ENCODE measurements at regions not wholly inside any gene's neighbourhood (a gene's known extent, or its start where the extent isn't known, plus 50 kb on each side); places are given as distances from the start of the nearest gene placed in this dataset.

GRCh38 chr4:177860171-177860570, 417.9 kb upstream of the AGA start:
- no peak for DNase-seq (ENCODE audit: extremely low read depth, low read depth)
- TF ChIP-seq, protein P1, sequence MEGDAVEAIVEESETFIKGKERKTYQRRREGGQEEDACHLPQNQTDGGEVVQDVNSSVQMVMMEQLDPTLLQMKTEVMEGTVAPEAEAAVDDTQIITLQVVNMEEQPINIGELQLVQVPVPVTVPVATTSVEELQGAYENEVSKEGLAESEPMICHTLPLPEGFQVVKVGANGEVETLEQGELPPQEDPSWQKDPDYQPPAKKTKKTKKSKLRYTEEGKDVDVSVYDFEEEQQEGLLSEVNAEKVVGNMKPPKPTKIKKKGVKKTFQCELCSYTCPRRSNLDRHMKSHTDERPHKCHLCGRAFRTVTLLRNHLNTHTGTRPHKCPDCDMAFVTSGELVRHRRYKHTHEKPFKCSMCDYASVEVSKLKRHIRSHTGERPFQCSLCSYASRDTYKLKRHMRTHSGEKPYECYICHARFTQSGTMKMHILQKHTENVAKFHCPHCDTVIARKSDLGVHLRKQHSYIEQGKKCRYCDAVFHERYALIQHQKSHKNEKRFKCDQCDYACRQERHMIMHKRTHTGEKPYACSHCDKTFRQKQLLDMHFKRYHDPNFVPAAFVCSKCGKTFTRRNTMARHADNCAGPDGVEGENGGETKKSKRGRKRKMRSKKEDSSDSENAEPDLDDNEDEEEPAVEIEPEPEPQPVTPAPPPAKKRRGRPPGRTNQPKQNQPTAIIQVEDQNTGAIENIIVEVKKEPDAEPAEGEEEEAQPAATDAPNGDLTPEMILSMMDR (IDR thresholded peaks at IDR 0.05; ENCODE audit: low read depth, low read length), result no peak

- TF ChIP-seq, protein P1 (IDR thresholded peaks at IDR 0.05; ENCODE audit: low read depth, low read length), result no peak
- DNase-seq (ENCODE audit: extremely low read depth, low read depth), result no peak
Observed at GRCh38 chr4:177861551-177862094, 419.4 kb upstream of the AGA start.

- TF ChIP-seq, protein P1 (IDR thresholded peaks at IDR 0.05; ENCODE audit: low read depth, low read length), result no peak
- no peak for DNase-seq (ENCODE audit: extremely low read depth, low read depth)
Observed at GRCh38 chr4:177862541-177863176, 420.4 kb upstream of the AGA start.

DNA sequence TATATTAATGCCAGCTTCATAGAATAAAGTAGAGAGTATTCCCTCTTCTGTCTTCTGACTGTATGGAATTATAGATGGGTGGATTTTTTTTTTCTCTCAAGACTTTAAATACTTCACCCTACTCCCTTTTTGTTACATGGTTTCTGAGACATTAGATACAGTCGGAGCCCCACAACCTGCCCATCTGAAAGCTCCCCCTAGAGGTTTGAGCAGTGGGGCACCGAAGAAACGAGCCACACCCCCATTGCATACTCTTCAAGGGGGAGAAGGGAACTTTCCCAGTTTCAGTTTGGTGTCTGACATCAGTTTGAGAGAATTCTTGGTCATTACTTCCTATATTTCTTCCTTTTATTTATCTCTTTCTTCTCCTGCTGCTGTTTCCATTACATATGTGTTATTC, 437.6 kb upstream of the AGA start:
- DNase-seq (ENCODE audit: extremely low read depth, low read depth), result no peak
- TF ChIP-seq, protein P1 (IDR thresholded peaks at IDR 0.05; ENCODE audit: low read depth, low read length), result no peak

DNA sequence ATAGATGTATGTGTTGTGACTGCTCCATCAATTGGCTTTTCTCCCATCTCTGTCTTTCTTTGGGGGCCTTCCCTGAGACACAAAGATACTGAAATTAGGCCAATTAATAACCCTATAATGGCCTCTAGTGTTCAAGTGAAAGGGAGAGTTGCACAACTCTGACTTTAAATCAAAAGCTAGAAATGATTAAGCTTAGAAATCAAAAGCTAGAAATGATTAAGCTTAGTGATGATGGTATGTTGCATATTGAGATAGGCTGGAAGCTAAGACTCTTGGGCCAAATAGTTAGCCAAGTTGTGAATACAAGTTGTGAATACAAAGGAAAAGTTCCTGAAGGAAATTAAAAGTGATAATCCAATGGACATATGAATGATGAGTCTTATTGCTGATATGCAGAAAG, 452.9 kb upstream of the AGA start:
- TF ChIP-seq, protein P1 (IDR thresholded peaks at IDR 0.05; ENCODE audit: low read depth, low read length), result no peak
- DNase-seq (ENCODE audit: extremely low read depth, low read depth), result no peak

- no peak for DNase-seq (ENCODE audit: extremely low read depth, low read depth)
- TF ChIP-seq, protein P1 (IDR thresholded peaks at IDR 0.05; ENCODE audit: low read depth, low read length), result no peak
Observed at GRCh38 chr4:177901786-177902185, 459.5 kb upstream of the AGA start.

DNA sequence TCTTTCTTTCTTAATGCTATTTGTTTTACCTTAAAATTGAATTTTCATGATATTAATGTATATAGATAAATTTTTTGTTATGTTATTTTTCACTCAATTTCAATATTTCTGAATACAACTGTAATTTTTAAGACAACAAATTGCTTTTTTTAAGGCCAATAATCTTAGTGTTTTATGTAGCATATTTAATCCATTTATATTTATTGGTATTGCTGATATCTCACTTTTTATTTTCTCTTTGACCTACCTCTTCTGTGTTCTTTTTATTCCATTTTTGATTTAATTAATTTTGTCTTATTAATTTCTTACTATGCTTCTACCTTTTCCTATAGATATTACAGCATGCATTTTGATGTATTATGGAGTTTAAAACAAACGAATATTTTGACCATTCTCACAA, 460.1 kb upstream of the AGA start:
- TF ChIP-seq, protein P1 (IDR thresholded peaks at IDR 0.05; ENCODE audit: low read depth, low read length), result no peak
- DNase-seq (ENCODE audit: extremely low read depth, low read depth), result no peak
